GM19240 (cell line): ENCODE measurements at regions not wholly inside any gene's neighbourhood (a gene's known extent, or its start where the extent isn't known, plus 50 kb on each side); places are given as distances from the start of the nearest gene placed in this dataset.

ENCODE experiments used
- DNase-seq: peaks from one replicate; pipeline ENCODE4 v3.0.0; 2011; ENCODE audit warnings: low spot score; ENCODE audit not compliant: insufficient read length

DNA sequence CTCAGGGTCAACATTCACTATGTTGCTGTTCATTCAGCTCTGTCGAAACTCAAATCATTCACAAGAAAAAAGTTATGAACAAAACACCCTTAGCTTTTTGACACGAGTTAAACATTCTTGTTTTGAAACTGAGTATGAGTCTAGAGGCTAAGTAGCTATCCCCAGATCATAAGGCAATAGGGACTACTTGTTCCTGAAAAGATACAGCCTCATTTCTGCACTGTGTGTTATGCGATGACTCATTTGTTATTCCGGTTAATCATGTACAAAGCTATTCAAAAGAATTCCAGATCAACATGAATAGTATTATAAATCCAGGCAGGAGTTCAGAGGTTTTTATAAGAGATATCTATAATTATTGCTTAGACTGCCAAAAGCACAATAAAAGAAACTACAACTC lies 908.0 kb downstream of the QKI start:
- DNase-seq: no peak

DNA sequence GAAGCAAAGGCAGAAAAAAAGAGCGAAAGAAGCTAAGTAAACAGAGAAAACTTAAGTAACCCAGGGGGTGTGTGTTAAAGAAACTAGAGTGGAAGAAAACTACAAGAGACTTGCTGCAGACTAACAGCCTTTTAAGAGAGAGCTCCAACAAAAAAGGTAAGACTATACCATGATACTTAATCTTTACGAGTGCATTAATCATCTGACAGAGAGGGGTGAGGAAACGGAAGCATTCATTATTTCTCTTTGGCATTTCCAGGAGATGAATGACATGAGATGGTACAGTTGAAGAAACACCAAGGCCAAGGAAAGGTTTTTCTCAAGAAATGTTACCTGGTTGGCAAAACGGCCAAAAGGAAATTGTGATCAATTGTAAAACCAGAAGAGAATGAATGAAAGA lies 906.8 kb downstream of the QKI start:
- no peak for DNase-seq

DNA sequence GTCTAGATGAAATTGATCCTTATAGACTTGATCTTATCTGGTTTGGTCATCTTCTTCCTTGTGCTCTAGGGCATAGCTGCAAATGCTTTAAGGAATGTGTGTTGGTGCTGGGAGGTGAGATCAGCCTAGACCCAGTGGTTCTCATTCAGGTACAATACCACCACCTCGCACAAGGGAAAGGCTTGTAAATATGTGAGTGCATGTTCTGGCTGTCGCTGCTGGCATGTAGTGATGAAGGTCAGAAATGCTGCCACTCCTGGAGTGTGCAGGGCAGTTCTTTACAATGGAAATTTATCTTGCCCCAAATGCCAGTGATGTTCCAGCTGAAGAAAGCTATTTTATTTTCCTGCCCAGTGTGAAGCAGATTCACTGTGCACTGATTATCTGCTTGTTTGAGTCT lies 900.9 kb downstream of the QKI start:
- DNase-seq: no peak

- DNase-seq: no peak
These were observed 893.8 kb downstream of the QKI start for GRCh38 chr6:164308339-164308738.

DNA sequence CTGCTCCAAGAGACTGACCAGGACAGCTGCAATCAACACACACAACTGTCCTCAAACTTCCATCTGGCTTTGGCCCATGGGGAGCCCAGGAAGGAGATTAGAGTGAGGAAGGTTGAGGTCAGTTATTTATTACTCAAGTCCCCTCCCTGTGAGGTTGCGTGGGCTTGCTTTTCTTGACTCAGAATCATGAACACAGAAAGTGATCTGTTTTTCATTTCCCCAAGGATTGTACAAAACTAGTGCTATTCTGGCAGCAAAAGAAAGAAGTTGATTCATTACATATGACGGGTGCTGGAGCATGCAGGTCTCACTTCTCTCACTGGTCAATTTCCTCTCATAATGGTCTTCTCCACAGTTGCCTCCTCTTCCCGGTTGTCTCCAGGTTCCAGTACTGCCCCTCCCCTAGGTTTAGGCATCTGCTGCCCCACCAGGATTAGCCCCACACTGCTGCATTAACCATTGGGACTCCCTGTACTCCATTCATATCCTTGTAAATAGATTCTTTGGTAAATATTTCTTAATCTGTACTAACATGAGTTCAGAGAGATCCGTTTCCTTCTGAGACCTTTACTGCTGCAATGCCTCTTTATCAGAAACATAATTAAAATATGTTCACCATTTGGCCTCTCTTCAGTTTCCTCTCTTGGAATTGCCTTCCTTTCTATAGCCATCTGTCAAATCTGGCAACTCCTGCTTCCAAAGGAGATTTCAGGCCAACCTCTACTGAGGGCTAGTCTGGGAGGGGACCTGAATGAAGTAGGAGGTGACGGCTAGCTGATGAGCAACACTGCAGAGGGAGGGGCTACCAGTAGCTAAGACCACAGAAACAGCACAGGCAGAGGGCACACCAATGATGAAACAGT lies 888.8 kb downstream of the QKI start:
- no peak for DNase-seq

GRCh38 chr6:164296411-164296810 lies 881.9 kb downstream of the QKI start:
- no peak for DNase-seq

DNA sequence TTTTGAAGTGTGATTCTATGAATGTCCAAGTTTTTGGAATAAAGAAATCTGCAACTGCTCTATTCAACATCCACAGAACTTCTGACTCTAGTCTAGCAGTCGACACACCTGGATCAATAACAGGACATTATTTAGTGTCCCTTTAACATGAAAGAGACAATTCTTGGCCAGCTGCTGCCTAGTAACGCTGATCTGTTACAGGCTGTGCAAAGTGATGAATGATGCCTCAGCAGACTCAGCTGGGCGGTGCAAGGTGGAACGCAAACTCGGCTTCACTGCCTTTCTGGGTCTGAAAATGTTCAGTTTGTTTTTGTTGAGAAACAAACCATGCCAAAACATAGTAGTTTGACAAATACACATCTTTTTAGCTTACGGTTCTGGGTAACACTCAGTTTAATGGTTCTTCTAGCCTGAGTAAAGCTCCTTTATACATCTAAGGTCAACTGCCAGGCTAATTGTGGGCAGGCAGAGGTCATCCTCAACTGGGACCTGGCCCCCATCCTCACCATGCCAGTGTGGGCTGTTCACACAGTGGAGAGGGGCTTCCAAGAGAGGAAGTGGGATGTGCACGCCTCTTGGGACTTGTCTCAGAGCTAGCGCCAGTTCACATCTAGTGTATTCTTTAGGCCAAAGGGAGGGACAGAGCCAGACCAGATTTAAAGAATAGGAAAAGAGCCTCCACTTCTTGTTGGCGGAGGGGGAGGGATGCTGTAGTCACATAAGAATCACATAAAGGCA lies 879.7 kb downstream of the QKI start:
- no peak for DNase-seq

DNA sequence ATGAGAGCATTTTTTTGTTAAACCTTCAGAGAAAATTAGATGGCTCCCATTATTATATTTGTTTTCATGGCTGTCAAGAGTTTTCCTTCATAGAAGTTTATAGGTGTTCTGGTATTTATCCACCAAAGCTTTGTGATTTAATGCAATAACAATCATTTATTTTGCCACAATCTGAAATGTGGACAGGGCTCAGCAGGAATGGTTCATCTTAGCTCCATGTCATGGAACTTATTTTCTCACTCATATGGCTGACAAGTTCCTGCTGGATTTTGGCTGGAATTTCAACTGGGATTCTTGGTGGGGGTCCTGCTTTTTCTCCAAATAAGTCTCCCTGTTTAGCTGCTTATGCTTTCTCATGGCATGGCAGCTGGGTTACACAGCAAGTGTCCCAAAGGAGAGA lies 876.7 kb downstream of the QKI start:
- no peak for DNase-seq

- DNase-seq: no peak
These were observed 875.6 kb downstream of the QKI start for GRCh38 chr6:164290101-164290500.

GRCh38 chr6:164286011-164286410 lies 871.5 kb downstream of the QKI start:
- DNase-seq: no peak

- no peak for DNase-seq
These were observed 869.1 kb downstream of the QKI start for GRCh38 chr6:164283574-164283973.

- no peak for DNase-seq
These were observed 861.7 kb downstream of the QKI start for GRCh38 chr6:164276211-164276610.

DNA sequence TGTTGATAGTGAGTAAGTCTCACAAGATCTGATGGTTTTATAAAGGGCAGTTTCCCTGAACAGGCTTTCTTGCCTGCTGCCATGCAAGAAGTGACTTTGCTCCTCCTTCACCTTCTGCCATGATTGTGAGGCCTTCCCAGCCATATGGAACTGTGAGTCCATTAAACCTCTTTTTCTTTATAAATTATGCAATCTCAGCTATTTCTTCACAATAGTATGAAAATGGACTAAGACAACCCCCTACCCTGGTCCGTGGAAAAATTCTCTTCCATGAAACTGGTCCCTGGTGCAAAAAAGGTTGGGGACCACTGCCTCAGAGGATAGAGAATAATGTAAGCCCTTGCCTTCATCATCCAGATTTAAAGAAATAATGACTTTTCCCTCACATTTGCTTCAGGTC lies 861.3 kb downstream of the QKI start:
- no peak for DNase-seq

GRCh38 chr6:164274493-164274892 lies 860.0 kb downstream of the QKI start:
- no peak for DNase-seq

GRCh38 chr6:164273491-164273890 lies 859.0 kb downstream of the QKI start:
- DNase-seq: no peak

GRCh38 chr6:164266851-164267250 lies 852.3 kb downstream of the QKI start:
- no peak for DNase-seq

- DNase-seq: no peak
These were observed 847.8 kb downstream of the QKI start for GRCh38 chr6:164262348-164262747.

GRCh38 chr6:164258421-164258820 lies 843.9 kb downstream of the QKI start:
- no peak for DNase-seq

GRCh38 chr6:164252948-164253347 lies 838.4 kb downstream of the QKI start:
- no peak for DNase-seq

DNA sequence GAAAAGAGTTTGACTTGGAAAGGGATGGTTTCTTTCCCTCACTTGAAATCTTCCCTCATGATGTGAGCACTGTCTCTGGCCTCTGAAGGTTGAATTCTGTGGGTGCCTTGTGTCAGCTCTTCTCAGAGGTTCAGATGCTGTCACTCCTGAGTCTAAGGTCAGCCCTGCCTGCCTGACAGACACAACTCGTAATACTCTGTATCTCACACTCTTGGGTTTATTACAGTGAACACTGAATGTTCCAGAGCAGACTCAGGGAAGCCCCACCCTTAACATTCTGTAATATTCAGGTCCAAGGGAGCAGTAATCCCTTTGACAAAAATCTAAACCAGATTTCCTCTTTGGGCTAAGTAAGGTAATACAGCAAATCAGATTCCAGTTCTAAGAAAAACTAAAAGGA lies 837.8 kb downstream of the QKI start:
- no peak for DNase-seq

- DNase-seq: no peak
These were observed 832.6 kb downstream of the QKI start for GRCh38 chr6:164247106-164247505.

- DNase-seq: no peak
These were observed 831.6 kb downstream of the QKI start for GRCh38 chr6:164246082-164246481.

GRCh38 chr6:164243949-164244348 lies 829.4 kb downstream of the QKI start:
- no peak for DNase-seq
